ENCODE measurements at regions not wholly inside any gene's neighbourhood (a gene's known extent, or its start where the extent isn't known, plus 50 kb on each side); places are given as distances from the start of the nearest gene placed in this dataset.

DNA sequence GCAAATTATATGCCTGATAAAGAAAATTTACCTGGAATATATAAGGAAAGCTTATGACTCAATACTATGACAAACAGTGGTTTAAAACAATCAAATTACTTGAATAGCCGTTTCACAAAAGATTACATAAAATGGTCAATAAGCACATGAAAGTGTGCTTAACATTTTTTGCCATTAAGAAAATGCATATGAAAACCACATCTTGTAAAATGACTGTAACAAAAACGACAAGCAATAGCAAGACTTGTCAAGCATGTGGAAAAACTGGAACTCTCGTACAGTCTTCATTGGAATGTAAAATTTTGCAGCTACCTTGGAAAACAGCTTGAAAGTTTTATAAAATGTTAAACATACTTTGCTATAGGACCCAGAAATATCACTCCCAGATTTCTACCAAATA, 1110.3 kb downstream of the NAALADL2 start (continued):
- TF ChIP-seq RXRA (IDR thresholded peaks at IDR 0.05; ENCODE audit: borderline replicate concordance, low read depth), result no peak
- no peak for TF ChIP-seq POLR2AphosphoS5 (IDR thresholded peaks at IDR 0.05; ENCODE audit: low read depth, low read length)
- TF ChIP-seq GABPA (IDR thresholded peaks at IDR 0.05; ENCODE audit: low read depth), result no peak
- no peak for TF ChIP-seq MEF2A (IDR thresholded peaks at IDR 0.05; ENCODE audit: borderline replicate concordance, low read depth)

DNA sequence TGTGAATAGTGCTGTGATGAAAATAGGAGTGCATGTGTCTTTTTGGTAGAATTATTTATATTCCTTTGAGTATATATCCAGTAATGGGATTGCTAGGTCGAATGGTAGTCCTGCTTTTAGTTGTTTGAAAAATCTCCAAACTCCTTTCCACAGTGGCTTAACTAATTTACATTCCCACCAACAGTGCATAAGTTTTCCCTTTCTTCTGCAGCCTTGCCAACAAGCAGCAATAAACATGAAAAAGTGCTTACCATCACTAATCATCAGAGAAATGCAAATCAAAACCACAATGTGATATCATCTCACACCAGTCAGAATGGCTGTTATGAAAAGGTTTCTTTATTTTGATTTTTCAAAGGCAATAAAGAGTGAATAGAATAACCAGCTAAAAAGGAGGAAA, 1105.9 kb downstream of the NAALADL2 start:
- no peaks in the 10 kb centered on the region for H4K20me1 ChIP-seq (ENCODE audit: insufficient read depth)
- ChIA-PET POLR2A (no interaction called here), CTCF (no interaction called here)
- no peaks in the 10 kb centered on the region for H3K79me2 ChIP-seq (ENCODE audit: insufficient read depth)
- H3K36me3 ChIP-seq (replicated peaks in 1 of 2; ENCODE audit: control insufficient read depth in 1 of 2, insufficient read depth in 2 of 2, low read length in 1 of 2), result no peaks in the 10 kb centered on the region
- TF ChIP-seq, protein P1, sequence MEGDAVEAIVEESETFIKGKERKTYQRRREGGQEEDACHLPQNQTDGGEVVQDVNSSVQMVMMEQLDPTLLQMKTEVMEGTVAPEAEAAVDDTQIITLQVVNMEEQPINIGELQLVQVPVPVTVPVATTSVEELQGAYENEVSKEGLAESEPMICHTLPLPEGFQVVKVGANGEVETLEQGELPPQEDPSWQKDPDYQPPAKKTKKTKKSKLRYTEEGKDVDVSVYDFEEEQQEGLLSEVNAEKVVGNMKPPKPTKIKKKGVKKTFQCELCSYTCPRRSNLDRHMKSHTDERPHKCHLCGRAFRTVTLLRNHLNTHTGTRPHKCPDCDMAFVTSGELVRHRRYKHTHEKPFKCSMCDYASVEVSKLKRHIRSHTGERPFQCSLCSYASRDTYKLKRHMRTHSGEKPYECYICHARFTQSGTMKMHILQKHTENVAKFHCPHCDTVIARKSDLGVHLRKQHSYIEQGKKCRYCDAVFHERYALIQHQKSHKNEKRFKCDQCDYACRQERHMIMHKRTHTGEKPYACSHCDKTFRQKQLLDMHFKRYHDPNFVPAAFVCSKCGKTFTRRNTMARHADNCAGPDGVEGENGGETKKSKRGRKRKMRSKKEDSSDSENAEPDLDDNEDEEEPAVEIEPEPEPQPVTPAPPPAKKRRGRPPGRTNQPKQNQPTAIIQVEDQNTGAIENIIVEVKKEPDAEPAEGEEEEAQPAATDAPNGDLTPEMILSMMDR (IDR thresholded peaks at IDR 0.05), result no peak
- TF ChIP-seq GABPA (IDR thresholded peaks at IDR 0.05; ENCODE audit: low read depth) (no peak), SMC3 (IDR thresholded peaks at IDR 0.05; ENCODE audit: low read depth, low read length) (no peak), TEAD4 (IDR thresholded peaks at IDR 0.05; ENCODE audit: borderline replicate concordance, insufficient read depth) (no peak), RFX5 (IDR thresholded peaks at IDR 0.05; ENCODE audit: low read length) (no peak), MEF2A (IDR thresholded peaks at IDR 0.05; ENCODE audit: borderline replicate concordance, low read depth) (no peak), FOSL2 (IDR thresholded peaks at IDR 0.05; ENCODE audit: borderline replicate concordance, low read depth) (no peak), FOXM1 (IDR thresholded peaks at IDR 0.05; ENCODE audit: low read depth) (no peak), TCF12 (IDR thresholded peaks at IDR 0.05) (no peak), EZH2phosphoT487 (IDR thresholded peaks at IDR 0.05; ENCODE audit: borderline replicate concordance, low read depth) (no peak), JUND (IDR thresholded peaks at IDR 0.05) (no peak), YY1 (IDR thresholded peaks at IDR 0.05; ENCODE audit: low read depth) (no peak)
- TF ChIP-seq, protein P2, sequence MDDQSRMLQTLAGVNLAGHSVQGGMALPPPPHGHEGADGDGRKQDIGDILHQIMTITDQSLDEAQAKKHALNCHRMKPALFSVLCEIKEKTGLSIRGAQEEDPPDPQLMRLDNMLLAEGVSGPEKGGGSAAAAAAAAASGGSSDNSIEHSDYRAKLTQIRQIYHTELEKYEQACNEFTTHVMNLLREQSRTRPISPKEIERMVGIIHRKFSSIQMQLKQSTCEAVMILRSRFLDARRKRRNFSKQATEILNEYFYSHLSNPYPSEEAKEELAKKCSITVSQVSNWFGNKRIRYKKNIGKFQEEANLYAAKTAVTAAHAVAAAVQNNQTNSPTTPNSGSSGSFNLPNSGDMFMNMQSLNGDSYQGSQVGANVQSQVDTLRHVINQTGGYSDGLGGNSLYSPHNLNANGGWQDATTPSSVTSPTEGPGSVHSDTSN (IDR thresholded peaks at IDR 0.05), result no peak
- H3K9me3 ChIP-seq, result no peaks in the 10 kb centered on the region
- H3K27me3 ChIP-seq (ENCODE audit: insufficient read depth), result no peaks in the 10 kb centered on the region
- no peaks in the 10 kb centered on the region for H3F3A ChIP-seq (replicated peaks; ENCODE audit: insufficient read depth)
- H3K4me3 ChIP-seq (ENCODE audit: low read depth in 2 of 2, low read length in 1 of 2), result no peak overlapping the region
- no peak overlapping the region for H3K27ac ChIP-seq (ENCODE audit: low read depth in 2 of 2, low read length in 1 of 2)
- no peaks in the 10 kb centered on the region for H3K4me1 ChIP-seq (ENCODE audit: control insufficient read depth in 1 of 2, insufficient read depth in 2 of 2, low read depth in 1 of 2, low read length in 1 of 2)
- H2AFZ ChIP-seq (ENCODE audit: low read depth), result no peak overlapping the region
- H3K9ac ChIP-seq, result no peak overlapping the region
- 0% methylated on average over 1 of the region's 1 CpG for WGBS (ENCODE audit: low lambda C conversion rate)
- DNase-seq, result no peak
- H3K9me2 ChIP-seq, result no peaks in the 10 kb centered on the region
- H3K4me2 ChIP-seq, result no peak overlapping the region

DNA sequence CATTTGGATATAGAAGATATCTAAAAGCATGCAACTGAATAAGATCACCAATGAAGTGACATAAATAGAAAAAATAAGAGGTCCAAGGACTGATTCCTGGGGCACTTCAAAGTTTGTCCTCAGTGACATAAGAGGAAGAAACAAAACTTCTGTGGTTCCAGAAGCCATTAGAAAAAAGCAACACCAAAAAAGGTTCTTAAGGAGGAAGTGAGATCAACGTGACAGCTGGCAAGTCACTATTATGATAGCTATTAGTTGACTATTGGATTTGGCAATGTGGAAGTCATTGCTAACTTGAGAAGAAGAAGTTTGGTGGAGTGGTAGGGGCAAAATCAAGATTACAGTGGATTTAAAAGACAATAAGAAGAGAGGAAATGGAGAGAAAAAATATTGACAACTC, 1098.3 kb downstream of the NAALADL2 start:
- POLR2A ChIA-PET, result no interaction called here
- CTCF ChIA-PET, result interaction anchor here (0.6 to 0.9 kb wide), 2 partner anchors 464 to 473 kb away, joined by 3 to 6 read pairs; no protein-coding TSS in a partner anchor
- 9% methylated on average over 1 of the region's 1 CpG for WGBS (ENCODE audit: low lambda C conversion rate)
- TF ChIP-seq, protein P3, sequence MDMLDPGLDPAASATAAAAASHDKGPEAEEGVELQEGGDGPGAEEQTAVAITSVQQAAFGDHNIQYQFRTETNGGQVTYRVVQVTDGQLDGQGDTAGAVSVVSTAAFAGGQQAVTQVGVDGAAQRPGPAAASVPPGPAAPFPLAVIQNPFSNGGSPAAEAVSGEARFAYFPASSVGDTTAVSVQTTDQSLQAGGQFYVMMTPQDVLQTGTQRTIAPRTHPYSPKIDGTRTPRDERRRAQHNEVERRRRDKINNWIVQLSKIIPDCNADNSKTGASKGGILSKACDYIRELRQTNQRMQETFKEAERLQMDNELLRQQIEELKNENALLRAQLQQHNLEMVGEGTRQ (IDR thresholded peaks at IDR 0.05; ENCODE audit: borderline replicate concordance, low read depth, low read length), result no peak
- no peak for TF ChIP-seq GATA2 (CRISPR knock-in tag; IDR thresholded peaks at IDR 0.05)
- TF ChIP-seq MEF2A (IDR thresholded peaks at IDR 0.05; ENCODE audit: borderline replicate concordance, low read depth), result no peak
- no peak for TF ChIP-seq EZH2phosphoT487 (IDR thresholded peaks at IDR 0.05; ENCODE audit: borderline replicate concordance, low read depth)
- TF ChIP-seq ELF1 (IDR thresholded peaks at IDR 0.05), result no peak
- TF ChIP-seq RFX5 (IDR thresholded peaks at IDR 0.05; ENCODE audit: low read length), result no peak
- TF ChIP-seq FOXJ3 (CRISPR knock-in tag; IDR thresholded peaks at IDR 0.05), result no peak
- no peak for TF ChIP-seq RAD21 (IDR thresholded peaks at IDR 0.05; ENCODE audit: low read length)
- no peak for TF ChIP-seq GABPA (IDR thresholded peaks at IDR 0.05; ENCODE audit: low read depth)
- no peak for TF ChIP-seq CHD2 (IDR thresholded peaks at IDR 0.05; ENCODE audit: low read length, partially characterized antibody)
- no peak for TF ChIP-seq YY1 (IDR thresholded peaks at IDR 0.05; ENCODE audit: low read depth)
- TF ChIP-seq JUND (IDR thresholded peaks at IDR 0.05), result no peak
- TF ChIP-seq MXI1 (IDR thresholded peaks at IDR 0.05; ENCODE audit: low read depth, low read length), result no peak
- TF ChIP-seq SIN3A (IDR thresholded peaks at IDR 0.05; ENCODE audit: borderline replicate concordance, low read depth, low read length), result no peak

More for the DNA sequence above, 1098.3 kb downstream of the NAALADL2 start:
- H3K27ac ChIP-seq (ENCODE audit: low read depth in 2 of 2, low read length in 1 of 2), result no peak overlapping the region
- no peak for DNase-seq
- H2AFZ ChIP-seq (ENCODE audit: low read depth), result no peak overlapping the region
- H3K9me2 ChIP-seq, result no peaks in the 10 kb centered on the region
- no peak overlapping the region for H3K9ac ChIP-seq
- no peak overlapping the region for H3K4me3 ChIP-seq (ENCODE audit: low read depth in 2 of 2, low read length in 1 of 2)
- no peaks in the 10 kb centered on the region for H3K4me1 ChIP-seq (ENCODE audit: control insufficient read depth in 1 of 2, insufficient read depth in 2 of 2, low read depth in 1 of 2, low read length in 1 of 2)
- H3K79me2 ChIP-seq (ENCODE audit: insufficient read depth), result no peaks in the 10 kb centered on the region
- H3F3A ChIP-seq (replicated peaks; ENCODE audit: insufficient read depth), result no peaks in the 10 kb centered on the region
- no peaks in the 10 kb centered on the region for H3K27me3 ChIP-seq (ENCODE audit: insufficient read depth)
- H3K36me3 ChIP-seq (replicated peaks in 1 of 2; ENCODE audit: control insufficient read depth in 1 of 2, insufficient read depth in 2 of 2, low read length in 1 of 2), result no peaks in the 10 kb centered on the region
- H3K9me3 ChIP-seq, result no peaks in the 10 kb centered on the region
- H4K20me1 ChIP-seq (ENCODE audit: insufficient read depth), result no peaks in the 10 kb centered on the region
- H3K4me2 ChIP-seq, result no peak overlapping the region

Measured in SK-N-SH (cell line).